Endodermal cell (in vitro differentiated cells): ENCODE measurements at regions not wholly inside any gene's neighbourhood (a gene's known extent, or its start where the extent isn't known, plus 50 kb on each side); places are given as distances from the start of the nearest gene placed in this dataset.

Experiments used
- DNase-seq: peaks from one replicate; pipeline ENCODE4 v3.0.0-alpha.2; 2017
- H3K27ac ChIP-seq: 2 replicates; pipeline ENCODE4 v1.5.1; 2013; ENCODE audit warnings: mild to moderate bottlenecking, low read depth, low read length, moderate library complexity
- H3K27me3 ChIP-seq: 2 replicates; pipeline ENCODE4 v1.6.1; 2013; ENCODE audit warnings: mild to moderate bottlenecking, low read length, moderate library complexity; ENCODE audit not compliant: insufficient read depth, control insufficient read depth, poor library complexity, severe bottlenecking
- H3K36me3 ChIP-seq: 2 replicates; pipeline ENCODE4 v1.7.0; 2013; ENCODE audit warnings: mild to moderate bottlenecking, low read length, moderate library complexity; ENCODE audit not compliant: control insufficient read depth, insufficient read depth
- H3K4me1 ChIP-seq: one replicate; pipeline ENCODE4 v1.7.0; 2013; ENCODE audit warnings: low read length; ENCODE audit not compliant: control insufficient read depth, insufficient read depth
- H3K4me3 ChIP-seq: 2 replicates; pipeline ENCODE4 v1.5.1; 2013; ENCODE audit warnings: mild to moderate bottlenecking, low read length, moderate library complexity
- H3K9ac ChIP-seq: 2 replicates; pipeline ENCODE4 v1.6.1; 2013; ENCODE audit warnings: mild to moderate bottlenecking, low read length, moderate library complexity; ENCODE audit not compliant: poor library complexity, severe bottlenecking; ENCODE audit errors: extremely low read depth
- H3K9me3 ChIP-seq: 2 replicates; pipeline ENCODE4 v1.6.1; 2013; ENCODE audit warnings: mild to moderate bottlenecking, low read length, moderate library complexity; ENCODE audit not compliant: control insufficient read depth
- H3K27ac Mint-ChIP-seq: 2 replicates; pipeline ENCODE4 v1.8.0; 2020; ENCODE audit warnings: mixed read lengths
- H3K27me3 Mint-ChIP-seq: 2 replicates; pipeline ENCODE4 v1.8.0; 2021; ENCODE audit warnings: mild to moderate bottlenecking, mixed read lengths; ENCODE audit not compliant: insufficient read depth
- H3K36me3 Mint-ChIP-seq: 2 replicates; pipeline ENCODE4 v1.8.0; 2020; ENCODE audit warnings: low read depth, mixed read lengths
- H3K4me1 Mint-ChIP-seq: 2 replicates; pipeline ENCODE4 v1.8.0; 2020; ENCODE audit warnings: mixed read lengths
- H3K4me3 Mint-ChIP-seq: 2 replicates; pipeline ENCODE4 v1.8.0; 2020; ENCODE audit warnings: mild to moderate bottlenecking, moderate library complexity, mixed read lengths
- H3K9me3 Mint-ChIP-seq: 2 replicates; pipeline ENCODE4 v1.8.0; 2020; ENCODE audit warnings: mild to moderate bottlenecking, mixed read lengths
- WGBS, 2 experiments: methylation state at CpG; one replicate each; pipeline versions ENCODE4 v1.1.5 to v1.1.7; 2013; ENCODE audit warnings: missing lambda C conversion rate in 2 of 2, mixed read lengths in 1 of 2; ENCODE audit not compliant: insufficient coverage in 1 of 2, insufficient read length in 1 of 2; 5-methylcytosine and 5-hydroxymethylcytosine counted together
- TF ChIP-seq, protein P1 (sequence below): fragments of 200-600 bp; sonication (generic); conservative IDR thresholded peaks from 2 replicates; pipeline ENCODE4 v1.5.0; 2021; ENCODE audit warnings: antibody characterized with exemption, mild to moderate bottlenecking

DNA sequence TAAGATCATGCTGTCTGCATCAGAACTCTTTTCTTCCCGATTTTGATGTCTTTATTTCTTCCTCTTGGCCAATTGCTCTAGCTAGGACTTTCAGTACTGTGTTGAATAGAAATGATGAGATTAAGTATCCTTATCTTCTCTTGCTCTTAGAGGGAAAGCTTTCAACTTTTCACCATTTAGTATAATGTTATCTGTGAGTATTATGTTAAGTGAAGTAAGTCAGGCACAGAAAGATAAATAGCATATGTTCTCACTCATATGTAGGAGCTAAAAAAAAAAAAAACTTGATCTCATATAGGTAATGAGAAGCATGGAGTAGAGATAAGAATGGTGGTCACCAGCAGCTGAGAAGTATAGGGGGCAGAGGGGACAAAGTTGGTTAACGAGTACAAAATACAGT lies 1089.5 kb downstream of the TDRD15 start:
- H3K4me3 Mint-ChIP-seq: no peak overlapping the region
- 80 to 92% methylated on average over 1 to 2 of the region's 2 CpGs for WGBS, 2 experiments

GRCh38 chr2:22215517-22215916 lies 1091.7 kb downstream of the TDRD15 start:
- WGBS, 2 experiments: 84 to 100% methylated on average over 1 to 2 of the region's 2 CpGs
- TF ChIP-seq, protein P1, sequence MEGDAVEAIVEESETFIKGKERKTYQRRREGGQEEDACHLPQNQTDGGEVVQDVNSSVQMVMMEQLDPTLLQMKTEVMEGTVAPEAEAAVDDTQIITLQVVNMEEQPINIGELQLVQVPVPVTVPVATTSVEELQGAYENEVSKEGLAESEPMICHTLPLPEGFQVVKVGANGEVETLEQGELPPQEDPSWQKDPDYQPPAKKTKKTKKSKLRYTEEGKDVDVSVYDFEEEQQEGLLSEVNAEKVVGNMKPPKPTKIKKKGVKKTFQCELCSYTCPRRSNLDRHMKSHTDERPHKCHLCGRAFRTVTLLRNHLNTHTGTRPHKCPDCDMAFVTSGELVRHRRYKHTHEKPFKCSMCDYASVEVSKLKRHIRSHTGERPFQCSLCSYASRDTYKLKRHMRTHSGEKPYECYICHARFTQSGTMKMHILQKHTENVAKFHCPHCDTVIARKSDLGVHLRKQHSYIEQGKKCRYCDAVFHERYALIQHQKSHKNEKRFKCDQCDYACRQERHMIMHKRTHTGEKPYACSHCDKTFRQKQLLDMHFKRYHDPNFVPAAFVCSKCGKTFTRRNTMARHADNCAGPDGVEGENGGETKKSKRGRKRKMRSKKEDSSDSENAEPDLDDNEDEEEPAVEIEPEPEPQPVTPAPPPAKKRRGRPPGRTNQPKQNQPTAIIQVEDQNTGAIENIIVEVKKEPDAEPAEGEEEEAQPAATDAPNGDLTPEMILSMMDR: peak; percentile 64
- H3K9ac ChIP-seq: no peak overlapping the region
- no peak overlapping the region for H3K27ac ChIP-seq
- Mint-ChIP-seq H3K27me3 (no peaks in the 10 kb centered on the region), H3K4me1 (peaks cover 4% of the 10 kb centered on the region), H3K27ac (no peak overlapping the region), H3K9me3 (no peaks in the 10 kb centered on the region), H3K36me3 (no peaks in the 10 kb centered on the region), H3K4me3 (no peak overlapping the region)
- H3K4me3 ChIP-seq: no peak overlapping the region
- no peaks in the 10 kb centered on the region for H3K9me3 ChIP-seq
- no peaks in the 10 kb centered on the region for H3K27me3 ChIP-seq
- no peaks in the 10 kb centered on the region for H3K4me1 ChIP-seq
- no peaks in the 10 kb centered on the region for H3K36me3 ChIP-seq
- no peak for DNase-seq

More for the DNA sequence above, 1089.5 kb downstream of the TDRD15 start:
- Mint-ChIP-seq H3K27ac (no peak overlapping the region), H3K9me3 (no peaks in the 10 kb centered on the region), H3K4me1 (peaks cover 4% of the 10 kb centered on the region), H3K27me3 (no peaks in the 10 kb centered on the region), H3K36me3 (no peaks in the 10 kb centered on the region)
- TF ChIP-seq, protein P1: no peak
- DNase-seq: no peak
- Histone ChIP-seq H3K4me3 (no peak overlapping the region), H3K4me1 (no peaks in the 10 kb centered on the region), H3K9ac (no peak overlapping the region), H3K27ac (no peak overlapping the region), H3K36me3 (no peaks in the 10 kb centered on the region), H3K27me3 (no peaks in the 10 kb centered on the region), H3K9me3 (no peaks in the 10 kb centered on the region)

- no peaks in the 10 kb centered on the region for H3K27me3 Mint-ChIP-seq
- DNase-seq: no peak
- no peaks in the 10 kb centered on the region for H3K27me3 ChIP-seq
- H3K36me3 ChIP-seq: no peaks in the 10 kb centered on the region
- no peak overlapping the region for H3K9ac ChIP-seq
- H3K27ac ChIP-seq: no peak overlapping the region
- H3K9me3 Mint-ChIP-seq: peaks cover 2% of the 10 kb centered on the region
- H3K4me1 ChIP-seq: no peaks in the 10 kb centered on the region
- no peak overlapping the region for H3K4me3 ChIP-seq
- 91 to 100% methylated on average over 1 of the region's 1 CpG for WGBS, 2 experiments
- no peak overlapping the region for H3K27ac Mint-ChIP-seq
- no peak overlapping the region for H3K4me3 Mint-ChIP-seq
- no peaks in the 10 kb centered on the region for H3K36me3 Mint-ChIP-seq
- TF ChIP-seq, protein P1: no peak
- peaks cover 4% of the 10 kb centered on the region for H3K4me1 Mint-ChIP-seq
- no peaks in the 10 kb centered on the region for H3K9me3 ChIP-seq
Observed at GRCh38 chr2:22217881-22218280, 1094.1 kb downstream of the TDRD15 start.
